HEK293 (cell line): ENCODE measurements at regions not wholly inside any gene's neighbourhood (a gene's known extent, or its start where the extent isn't known, plus 50 kb on each side); places are given as distances from the start of the nearest gene placed in this dataset.

ENCODE experiments used
- CTCF ChIA-PET: fragments of 350-600 bp; formaldehyde crosslinking; extraction: SDS; loops from one replicate; lab custom pipeline; 2021; ENCODE audit warnings: antibody characterized with exemption; lab: Yijun Ruan, JAX
- POLR2A ChIA-PET: fragments of 300-600 bp; formaldehyde crosslinking; extraction: SDS; loops from one replicate; lab custom pipeline; 2020; ENCODE audit warnings: antibody characterized with exemption, inconsistent platforms; lab: Yijun Ruan, JAX
- H3K27ac ChIP-seq: fragments of 200-500 bp; sonication (Bioruptor generic); 2 replicates; pipeline ENCODE4 v1.5.1; 2014; ENCODE audit warnings: low read depth, low read length, control low read depth, inconsistent platforms; ENCODE audit errors: extremely low read depth
- H3K36me3 ChIP-seq, 2 experiments: fragments of 200-500 bp in 1 of 2; sonication (Bioruptor generic) in 1 of 2; 1 replicate in 1 of 2; 2 replicates in 1 of 2; pipeline ENCODE4 v1.5.1; 2014 to 2017; ENCODE audit warnings: inconsistent platforms in 2 of 2, low read length in 2 of 2; ENCODE audit not compliant: control insufficient read depth in 2 of 2, insufficient read depth in 1 of 2
- H3K4me1 ChIP-seq: fragments of 200-500 bp; sonication (Bioruptor generic); 2 replicates; pipeline ENCODE4 v1.5.1; 2014; ENCODE audit warnings: mild to moderate bottlenecking, low read length, inconsistent platforms; ENCODE audit not compliant: control insufficient read depth, insufficient read depth
- H3K4me3 ChIP-seq: 2 replicates; pipeline ENCODE4 v1.5.1; 2011; ENCODE audit warnings: low read depth, mild to moderate bottlenecking, control low read depth, low read length, moderate library complexity
- H3K9me3 ChIP-seq: fragments of 200-500 bp; sonication (Bioruptor generic); 2 replicates; pipeline ENCODE4 v1.5.1; 2014; ENCODE audit warnings: low read depth, low read length, inconsistent platforms; ENCODE audit not compliant: control insufficient read depth, insufficient read depth
- CTCF ChIP-seq: fragments of 450-650 bp; formaldehyde crosslinking; IDR thresholded peaks from 2 replicates; pipeline ENCODE4 v1.5.1; 2016; ENCODE audit warnings: missing biosample characterization, missing genetic modification characterization
- HOXD13 ChIP-seq: sonication (generic); formaldehyde crosslinking; IDR thresholded peaks from 2 replicates; pipeline ENCODE4 v1.8.0; 2022; ENCODE audit warnings: missing genetic modification reagents, borderline replicate concordance
- MZF1 ChIP-seq: fragments of 450-650 bp; formaldehyde crosslinking; IDR thresholded peaks from 2 replicates; pipeline ENCODE4 v1.5.1; 2017; ENCODE audit warnings: missing biosample characterization, missing genetic modification characterization, borderline replicate concordance
- OSR2 ChIP-seq: fragments of 450-650 bp; formaldehyde crosslinking; IDR thresholded peaks from 2 replicates; pipeline ENCODE4 v1.5.1; 2016; ENCODE audit warnings: missing biosample characterization, missing genetic modification characterization
- PRDM6 ChIP-seq: fragments of 450-650 bp; formaldehyde crosslinking; IDR thresholded peaks from 2 replicates; pipeline ENCODE4 v1.5.1; 2017; ENCODE audit warnings: missing biosample characterization, missing genetic modification characterization
- SP3 ChIP-seq: fragments of 450-650 bp; formaldehyde crosslinking; IDR thresholded peaks from 2 replicates; pipeline ENCODE4 v1.5.1; 2016; ENCODE audit warnings: missing biosample characterization, missing genetic modification characterization
- TRIM28 ChIP-seq: IDR thresholded peaks from 2 replicates; pipeline ENCODE4 v1.6.1; 2011; ENCODE audit warnings: low read length, control low read depth, borderline replicate concordance
- ZBTB1 ChIP-seq: fragments of 450-650 bp; formaldehyde crosslinking; IDR thresholded peaks from 2 replicates; pipeline ENCODE4 v1.5.1; 2016; ENCODE audit warnings: missing biosample characterization, missing genetic modification characterization
- ZBTB21 ChIP-seq: fragments of 450-650 bp; formaldehyde crosslinking; IDR thresholded peaks from 2 replicates; pipeline ENCODE4 v1.5.1; 2017; ENCODE audit warnings: missing biosample characterization, missing genetic modification characterization
- ZFP37 ChIP-seq: fragments of 450-650 bp; formaldehyde crosslinking; IDR thresholded peaks from 2 replicates; pipeline ENCODE4 v1.5.1; 2016; ENCODE audit warnings: missing biosample characterization, missing genetic modification characterization
- ZFP41 ChIP-seq: fragments of 450-650 bp; formaldehyde crosslinking; IDR thresholded peaks from 2 replicates; pipeline ENCODE4 v1.5.1; 2016; ENCODE audit warnings: missing biosample characterization, missing genetic modification characterization, borderline replicate concordance
- ZFP69B ChIP-seq: fragments of 450-650 bp; formaldehyde crosslinking; IDR thresholded peaks from 2 replicates; pipeline ENCODE4 v1.5.1; 2016; ENCODE audit warnings: missing biosample characterization, missing genetic modification characterization
- ZNF146 ChIP-seq: fragments of 450-650 bp; formaldehyde crosslinking; IDR thresholded peaks from 2 replicates; pipeline ENCODE4 v1.5.1; 2016; ENCODE audit warnings: missing biosample characterization, missing genetic modification characterization
- ZNF174 ChIP-seq: fragments of 450-650 bp; formaldehyde crosslinking; IDR thresholded peaks from 2 replicates; pipeline ENCODE4 v1.5.0; 2017; ENCODE audit warnings: missing biosample characterization, mild to moderate bottlenecking, missing genetic modification characterization
- ZNF184 ChIP-seq: fragments of 450-650 bp; IDR thresholded peaks from 2 replicates; pipeline ENCODE4 v1.5.1; 2018; ENCODE audit warnings: missing biosample characterization, mild to moderate bottlenecking, missing genetic modification characterization
- ZNF223 ChIP-seq: fragments of 450-650 bp; formaldehyde crosslinking; IDR thresholded peaks from 2 replicates; pipeline ENCODE4 v1.5.1; 2016; ENCODE audit warnings: missing biosample characterization, missing genetic modification characterization
- ZNF239 ChIP-seq: fragments of 450-650 bp; formaldehyde crosslinking; IDR thresholded peaks from 2 replicates; pipeline ENCODE4 v1.5.1; 2016; ENCODE audit warnings: missing biosample characterization, missing genetic modification characterization
- ZNF391 ChIP-seq: fragments of 450-650 bp; formaldehyde crosslinking; IDR thresholded peaks from 2 replicates; pipeline ENCODE4 v1.5.1; 2016; ENCODE audit warnings: low read depth, missing biosample characterization, missing genetic modification characterization, borderline replicate concordance
- ZNF514 ChIP-seq: fragments of 450-650 bp; formaldehyde crosslinking; IDR thresholded peaks from 2 replicates; pipeline ENCODE4 v1.5.1; 2016; ENCODE audit warnings: missing biosample characterization, missing genetic modification characterization
- ZNF560 ChIP-seq: fragments of 450-650 bp; formaldehyde crosslinking; IDR thresholded peaks from 2 replicates; pipeline ENCODE4 v1.5.1; 2017; ENCODE audit warnings: missing biosample characterization, missing genetic modification characterization, borderline replicate concordance
- ZNF580 ChIP-seq: fragments of 450-650 bp; formaldehyde crosslinking; IDR thresholded peaks from 2 replicates; pipeline ENCODE4 v1.5.1; 2016; ENCODE audit warnings: missing biosample characterization, missing genetic modification characterization
- ZNF621 ChIP-seq: fragments of 450-650 bp; formaldehyde crosslinking; IDR thresholded peaks from 2 replicates; pipeline ENCODE4 v1.5.1; 2017; ENCODE audit warnings: missing biosample characterization, missing genetic modification characterization
- ZNF830 ChIP-seq: fragments of 450-650 bp; IDR thresholded peaks from 2 replicates; pipeline ENCODE4 v1.5.0; 2018; ENCODE audit warnings: missing biosample characterization, missing genetic modification characterization, low read depth, mild to moderate bottlenecking, moderate library complexity
- ZSCAN4 ChIP-seq: fragments of 450-650 bp; formaldehyde crosslinking; IDR thresholded peaks from 2 replicates; pipeline ENCODE4 v1.5.1; 2017; ENCODE audit warnings: missing biosample characterization, missing genetic modification characterization
- ZSCAN5A ChIP-seq: fragments of 450-650 bp; formaldehyde crosslinking; IDR thresholded peaks from 2 replicates; pipeline ENCODE4 v1.5.1; 2016; ENCODE audit warnings: missing biosample characterization, missing genetic modification characterization
- TF ChIP-seq, protein P1 (sequence below): fragments of 450-650 bp; formaldehyde crosslinking; IDR thresholded peaks from 2 replicates; pipeline ENCODE4 v1.5.1; 2016; ENCODE audit warnings: missing biosample characterization, missing genetic modification characterization, borderline replicate concordance
- TF ChIP-seq, protein P2 (sequence below): fragments of 450-650 bp; formaldehyde crosslinking; IDR thresholded peaks from 2 replicates; pipeline ENCODE4 v1.5.1; 2016; ENCODE audit warnings: missing biosample characterization, missing genetic modification characterization

- TF ChIP-seq, protein P1, sequence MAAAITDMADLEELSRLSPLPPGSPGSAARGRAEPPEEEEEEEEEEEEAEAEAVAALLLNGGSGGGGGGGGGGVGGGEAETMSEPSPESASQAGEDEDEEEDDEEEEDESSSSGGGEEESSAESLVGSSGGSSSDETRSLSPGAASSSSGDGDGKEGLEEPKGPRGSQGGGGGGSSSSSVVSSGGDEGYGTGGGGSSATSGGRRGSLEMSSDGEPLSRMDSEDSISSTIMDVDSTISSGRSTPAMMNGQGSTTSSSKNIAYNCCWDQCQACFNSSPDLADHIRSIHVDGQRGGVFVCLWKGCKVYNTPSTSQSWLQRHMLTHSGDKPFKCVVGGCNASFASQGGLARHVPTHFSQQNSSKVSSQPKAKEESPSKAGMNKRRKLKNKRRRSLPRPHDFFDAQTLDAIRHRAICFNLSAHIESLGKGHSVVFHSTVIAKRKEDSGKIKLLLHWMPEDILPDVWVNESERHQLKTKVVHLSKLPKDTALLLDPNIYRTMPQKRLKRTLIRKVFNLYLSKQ (tag by site-specific recombination), result no peak
- TF ChIP-seq ZNF621 (tag by site-specific recombination) (no peak), ZNF184 (tag by site-specific recombination) (no peak), ZNF174 (tag by site-specific recombination) (no peak), TRIM28 (no peak), ZNF146 (tag by site-specific recombination) (no peak), MZF1 (no peak)
- TF ChIP-seq, protein P2, sequence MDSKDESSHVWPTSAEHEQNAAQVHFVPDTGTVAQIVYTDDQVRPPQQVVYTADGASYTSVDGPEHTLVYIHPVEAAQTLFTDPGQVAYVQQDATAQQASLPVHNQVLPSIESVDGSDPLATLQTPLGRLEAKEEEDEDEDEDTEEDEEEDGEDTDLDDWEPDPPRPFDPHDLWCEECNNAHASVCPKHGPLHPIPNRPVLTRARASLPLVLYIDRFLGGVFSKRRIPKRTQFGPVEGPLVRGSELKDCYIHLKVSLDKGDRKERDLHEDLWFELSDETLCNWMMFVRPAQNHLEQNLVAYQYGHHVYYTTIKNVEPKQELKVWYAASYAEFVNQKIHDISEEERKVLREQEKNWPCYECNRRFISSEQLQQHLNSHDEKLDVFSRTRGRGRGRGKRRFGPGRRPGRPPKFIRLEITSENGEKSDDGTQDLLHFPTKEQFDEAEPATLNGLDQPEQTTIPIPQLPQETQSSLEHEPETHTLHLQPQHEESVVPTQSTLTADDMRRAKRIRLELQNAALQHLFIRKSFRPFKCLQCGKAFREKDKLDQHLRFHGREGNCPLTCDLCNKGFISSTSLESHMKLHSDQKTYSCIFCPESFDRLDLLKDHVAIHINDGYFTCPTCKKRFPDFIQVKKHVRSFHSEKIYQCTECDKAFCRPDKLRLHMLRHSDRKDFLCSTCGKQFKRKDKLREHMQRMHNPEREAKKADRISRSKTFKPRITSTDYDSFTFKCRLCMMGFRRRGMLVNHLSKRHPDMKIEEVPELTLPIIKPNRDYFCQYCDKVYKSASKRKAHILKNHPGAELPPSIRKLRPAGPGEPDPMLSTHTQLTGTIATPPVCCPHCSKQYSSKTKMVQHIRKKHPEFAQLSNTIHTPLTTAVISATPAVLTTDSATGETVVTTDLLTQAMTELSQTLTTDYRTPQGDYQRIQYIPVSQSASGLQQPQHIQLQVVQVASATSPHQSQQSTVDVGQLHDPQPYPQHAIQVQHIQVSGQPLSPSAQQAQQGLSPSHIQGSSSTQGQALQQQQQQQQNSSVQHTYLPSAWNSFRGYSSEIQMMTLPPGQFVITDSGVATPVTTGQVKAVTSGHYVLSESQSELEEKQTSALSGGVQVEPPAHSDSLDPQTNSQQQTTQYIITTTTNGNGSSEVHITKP (tag by site-specific recombination), result no peak
These were observed 243.9 kb downstream of the TMEM167A start (continued) for GRCh38 chr5:82833277-82833676.

DNA sequence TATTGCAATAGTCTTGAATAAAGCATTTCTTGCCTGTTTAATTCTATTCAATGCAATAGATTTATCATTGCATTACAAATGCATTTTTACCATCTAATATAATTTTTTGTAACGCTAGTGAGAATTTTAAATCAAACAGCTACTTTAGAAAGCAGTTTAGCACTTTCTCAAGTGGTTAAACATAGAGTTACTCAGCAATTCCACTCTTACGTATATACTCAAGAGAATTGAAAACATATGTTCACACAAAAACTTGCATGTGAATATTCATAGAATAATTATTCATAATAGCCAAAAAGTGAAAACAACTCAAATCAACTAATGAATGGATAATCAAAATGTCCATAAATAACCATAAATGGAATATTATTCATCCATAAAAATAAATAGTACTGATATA lies 244.7 kb downstream of the TMEM167A start:
- CTCF ChIA-PET, result no interaction called here
- POLR2A ChIA-PET, result no interaction called here
- TF ChIP-seq CTCF (tag by site-specific recombination) (no peak), ZNF560 (tag by site-specific recombination) (no peak), ZFP69B (tag by site-specific recombination) (no peak), ZFP41 (no peak), HOXD13 (CRISPR knock-in tag) (no peak), ZSCAN4 (tag by site-specific recombination) (no peak), OSR2 (no peak), SP3 (tag by site-specific recombination) (no peak), ZFP37 (tag by site-specific recombination) (no peak), ZNF514 (no peak), ZNF391 (tag by site-specific recombination) (no peak), ZBTB21 (no peak), PRDM6 (tag by site-specific recombination) (no peak), ZNF223 (no peak), ZSCAN5A (tag by site-specific recombination) (no peak), ZNF239 (tag by site-specific recombination) (no peak), ZNF830 (no peak), ZNF580 (no peak), ZBTB1 (tag by site-specific recombination) (no peak)

More for the DNA sequence above, 244.7 kb downstream of the TMEM167A start:
- Histone ChIP-seq H3K4me1 (no peaks in the 10 kb centered on the region), H3K4me3 (no peak overlapping the region), H3K27ac (no peak overlapping the region), H3K36me3 (no peaks in the 10 kb centered on the region), H3K9me3 (no peaks in the 10 kb centered on the region)
